AG09309 (cell line): ENCODE measurements at regions not wholly inside any gene's neighbourhood (a gene's known extent, or its start where the extent isn't known, plus 50 kb on each side); places are given as distances from the start of the nearest gene placed in this dataset.

Experiments
- DNase-seq: peaks from one replicate; pipeline ENCODE4 v3.0.0-alpha.2; 2010; ENCODE audit warnings: low read depth
- H3K4me3 ChIP-seq: 2 replicates; pipeline ENCODE4 v1.5.1; 2011; ENCODE audit warnings: mild to moderate bottlenecking, low read depth, low read length, moderate library complexity; ENCODE audit not compliant: control insufficient read depth
- TF ChIP-seq, protein P1 (sequence below): IDR thresholded peaks from 2 replicates; pipeline ENCODE4 v1.5.1; 2011; ENCODE audit warnings: mild to moderate bottlenecking, low read depth, low read length, inconsistent platforms; ENCODE audit not compliant: insufficient read depth, control insufficient read depth; ENCODE audit errors: missing control alignments

DNA sequence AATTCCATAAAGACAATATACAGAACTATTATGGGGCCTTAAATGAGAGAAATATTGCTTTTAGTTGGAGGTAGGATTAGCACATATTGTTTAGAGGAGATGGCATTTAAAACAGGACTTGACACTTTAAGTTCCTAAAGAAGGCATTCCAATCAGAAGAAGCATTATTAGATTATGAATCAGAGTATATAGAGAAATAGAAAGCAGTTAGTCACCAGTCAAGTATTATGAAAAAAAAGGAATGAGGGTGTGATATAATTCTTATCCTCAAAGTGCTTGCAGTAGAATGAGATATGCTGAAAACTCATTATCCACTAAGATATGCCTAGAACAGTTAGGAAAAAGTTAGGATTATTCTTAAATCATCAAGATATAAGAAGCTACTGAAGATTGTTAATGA lies 456.2 kb downstream of the ZNF385D start:
- no peak overlapping the region for H3K4me3 ChIP-seq
- DNase-seq: peak; percentile 24
- TF ChIP-seq, protein P1, sequence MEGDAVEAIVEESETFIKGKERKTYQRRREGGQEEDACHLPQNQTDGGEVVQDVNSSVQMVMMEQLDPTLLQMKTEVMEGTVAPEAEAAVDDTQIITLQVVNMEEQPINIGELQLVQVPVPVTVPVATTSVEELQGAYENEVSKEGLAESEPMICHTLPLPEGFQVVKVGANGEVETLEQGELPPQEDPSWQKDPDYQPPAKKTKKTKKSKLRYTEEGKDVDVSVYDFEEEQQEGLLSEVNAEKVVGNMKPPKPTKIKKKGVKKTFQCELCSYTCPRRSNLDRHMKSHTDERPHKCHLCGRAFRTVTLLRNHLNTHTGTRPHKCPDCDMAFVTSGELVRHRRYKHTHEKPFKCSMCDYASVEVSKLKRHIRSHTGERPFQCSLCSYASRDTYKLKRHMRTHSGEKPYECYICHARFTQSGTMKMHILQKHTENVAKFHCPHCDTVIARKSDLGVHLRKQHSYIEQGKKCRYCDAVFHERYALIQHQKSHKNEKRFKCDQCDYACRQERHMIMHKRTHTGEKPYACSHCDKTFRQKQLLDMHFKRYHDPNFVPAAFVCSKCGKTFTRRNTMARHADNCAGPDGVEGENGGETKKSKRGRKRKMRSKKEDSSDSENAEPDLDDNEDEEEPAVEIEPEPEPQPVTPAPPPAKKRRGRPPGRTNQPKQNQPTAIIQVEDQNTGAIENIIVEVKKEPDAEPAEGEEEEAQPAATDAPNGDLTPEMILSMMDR: no peak

DNA sequence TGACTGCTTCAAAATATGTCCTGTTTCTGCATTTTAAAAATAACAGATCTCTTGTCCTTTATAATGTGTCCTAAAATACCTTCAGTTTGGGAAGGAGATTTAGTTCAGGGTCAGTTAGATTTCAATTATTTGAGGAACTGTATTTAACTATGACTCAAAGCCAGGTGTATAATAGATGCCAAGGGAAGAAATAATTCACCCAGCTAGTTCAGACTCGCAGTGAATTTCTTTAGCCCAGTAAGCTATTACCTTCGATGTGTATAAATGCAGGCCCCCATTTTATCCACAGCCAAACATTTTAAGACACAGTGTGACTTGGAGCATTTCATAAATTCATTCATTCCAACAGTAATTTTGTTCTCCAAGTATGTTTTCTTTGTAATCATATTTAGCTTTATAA lies 458.0 kb downstream of the ZNF385D start:
- DNase-seq: no peak
- no peak overlapping the region for H3K4me3 ChIP-seq
- TF ChIP-seq, protein P1: no peak

DNA sequence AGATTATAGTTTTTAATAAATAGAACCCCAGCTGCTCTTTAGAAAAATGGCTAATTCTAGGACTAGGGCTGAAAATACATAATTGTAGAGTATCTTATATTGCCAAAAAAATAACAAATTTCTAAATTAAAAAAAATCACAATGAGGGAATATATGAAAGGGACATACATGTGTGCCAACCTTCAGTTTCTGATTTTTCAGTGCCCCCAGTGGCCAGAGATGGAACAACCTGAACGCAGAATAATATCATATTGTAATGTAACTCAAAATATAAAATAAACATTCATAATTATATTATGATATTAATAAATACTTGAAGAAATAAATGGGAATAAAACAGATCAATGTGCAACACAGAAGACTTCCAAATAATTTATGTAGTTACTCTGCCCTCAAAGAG lies 460.5 kb downstream of the ZNF385D start:
- DNase-seq: no peak
- TF ChIP-seq, protein P1: peak; percentile 42
- H3K4me3 ChIP-seq: no peak overlapping the region

DNA sequence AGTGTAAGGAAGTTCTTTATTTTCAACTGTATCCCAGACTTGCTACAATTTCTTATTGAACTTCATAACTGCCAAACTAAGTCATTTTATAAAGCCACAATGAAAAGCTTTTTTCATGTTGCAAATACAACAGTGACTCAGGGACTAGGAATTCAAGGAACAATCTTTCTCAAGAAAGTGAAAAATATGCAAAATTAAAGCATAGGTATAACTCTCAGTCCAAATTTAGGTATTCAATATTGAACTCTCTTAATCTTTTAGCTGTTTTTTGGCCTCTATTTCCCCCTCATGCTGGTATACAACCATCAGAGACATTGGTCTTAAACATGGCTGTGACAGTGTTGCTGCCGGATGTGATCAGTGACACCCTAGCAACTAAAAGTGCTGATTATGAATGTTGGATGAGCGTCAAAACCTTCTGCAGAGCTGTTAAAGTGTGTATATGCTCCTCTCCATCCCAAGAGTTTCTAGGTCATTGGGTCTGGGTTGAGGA lies 476.9 kb downstream of the ZNF385D start:
- no peak overlapping the region for H3K4me3 ChIP-seq
- DNase-seq: no peak
- TF ChIP-seq, protein P1: no peak

DNA sequence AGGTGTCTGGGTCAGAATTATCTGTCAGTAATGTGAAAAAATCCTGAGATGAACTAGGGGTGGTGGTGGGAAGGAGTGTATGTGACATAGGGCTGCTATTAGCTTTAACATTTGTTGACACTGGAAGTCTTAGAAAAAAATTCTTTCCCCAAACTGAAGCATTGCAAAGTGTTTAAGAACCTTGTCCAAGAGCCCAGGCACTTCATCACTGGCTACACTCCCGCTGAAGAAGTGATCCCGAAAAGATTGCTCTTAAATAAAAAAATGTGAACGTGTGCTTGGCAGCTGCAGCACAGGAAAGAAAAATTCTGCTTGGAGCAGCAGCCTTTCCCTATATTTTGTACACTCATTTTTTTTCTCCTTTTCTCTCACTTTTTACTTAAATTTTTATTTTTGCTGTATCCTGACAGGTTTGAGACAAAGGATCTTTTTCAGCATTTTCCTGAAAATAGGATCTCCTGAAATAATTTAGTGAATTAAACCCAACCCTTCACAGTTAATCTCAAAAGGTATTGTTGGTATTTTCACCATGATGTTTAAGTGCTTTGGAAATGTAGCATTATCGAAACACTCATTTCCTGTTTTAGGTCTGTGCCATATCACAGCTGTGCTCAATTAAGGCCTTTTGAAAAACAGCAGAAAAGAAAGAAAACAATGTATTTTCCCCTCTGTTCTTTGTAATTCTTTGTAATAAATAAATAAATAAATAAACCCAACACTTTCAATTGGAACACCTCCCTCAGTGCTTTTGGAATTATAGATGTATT lies 477.6 kb downstream of the ZNF385D start:
- H3K4me3 ChIP-seq: no peak overlapping the region
- TF ChIP-seq, protein P1: no peak
- DNase-seq: peak; percentile 13

DNA sequence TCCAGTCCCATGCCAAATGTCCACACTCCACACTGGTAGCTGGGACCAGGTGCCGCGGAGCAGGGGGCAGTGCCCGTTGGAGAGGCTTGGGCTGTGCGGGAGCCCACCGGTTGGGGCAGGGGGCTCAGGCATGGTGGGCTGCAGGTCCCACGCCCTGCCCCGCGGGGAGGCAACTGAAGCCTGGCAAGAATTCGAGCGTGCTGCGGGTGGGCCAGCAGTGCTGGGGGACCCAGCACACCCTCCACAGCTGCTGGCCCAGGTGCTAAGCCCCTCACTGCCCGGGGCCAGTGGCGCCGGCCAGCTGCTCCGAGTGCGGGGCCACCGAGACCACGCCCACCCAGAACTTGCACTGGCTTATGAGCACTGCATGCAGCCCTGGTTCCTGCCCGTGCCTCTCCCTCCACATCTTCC lies 479.4 kb downstream of the ZNF385D start:
- no peak overlapping the region for H3K4me3 ChIP-seq
- DNase-seq: no peak
- TF ChIP-seq, protein P1: no peak
